ENCODE measurements at regions not wholly inside any gene's neighbourhood (a gene's known extent, or its start where the extent isn't known, plus 50 kb on each side); places are given as distances from the start of the nearest gene placed in this dataset.

GRCh38 chr2:188919824-188920223 is 54.3 kb upstream of the COL3A1 start:
- no peak overlapping the region for H3K27ac Mint-ChIP-seq (ENCODE audit: unreplicated experiment)
- peaks cover 9% of the 10 kb centered on the region for H3K9me3 Mint-ChIP-seq (ENCODE audit: unreplicated experiment)
- no peaks in the 10 kb centered on the region for H3K27me3 Mint-ChIP-seq (ENCODE audit: unreplicated experiment)
- TF ChIP-seq CTCF (IDR thresholded peaks at IDR 0.05): no peak
- DNase-seq (ENCODE audit: extremely low spot score, unreplicated experiment): no peak
- H3K4me3 Mint-ChIP-seq (ENCODE audit: unreplicated experiment): no peak overlapping the region
- H3K36me3 Mint-ChIP-seq (ENCODE audit: unreplicated experiment): no peaks in the 10 kb centered on the region
- H3K4me1 Mint-ChIP-seq (ENCODE audit: unreplicated experiment): peaks cover 6% of the 10 kb centered on the region

- no peak for TF ChIP-seq CTCF (IDR thresholded peaks at IDR 0.05)
- Mint-ChIP-seq H3K4me1 (ENCODE audit: unreplicated experiment) (peaks cover 11% of the 10 kb centered on the region), H3K27ac (ENCODE audit: unreplicated experiment) (no peak overlapping the region), H3K36me3 (ENCODE audit: unreplicated experiment) (peaks cover 6% of the 10 kb centered on the region), H3K4me3 (ENCODE audit: unreplicated experiment) (no peak overlapping the region), H3K27me3 (ENCODE audit: unreplicated experiment) (no peaks in the 10 kb centered on the region), H3K9me3 (ENCODE audit: unreplicated experiment) (peaks cover 24% of the 10 kb centered on the region)
- no peak for DNase-seq (ENCODE audit: extremely low spot score, unreplicated experiment)
Observed at GRCh38 chr2:188922191-188922590, 52.0 kb upstream of the COL3A1 start.

Measured in osteocyte (in vitro differentiated cells).